ENCODE measurements at regions not wholly inside any gene's neighbourhood (a gene's known extent, or its start where the extent isn't known, plus 50 kb on each side); places are given as distances from the start of the nearest gene placed in this dataset.

GRCh38 chr11:115676206-115676605, 172.0 kb upstream of the CADM1 start:
- DNase-seq (ENCODE audit: extremely low spot score): no peak
- POLR2A ChIA-PET: no interaction called here
- no peak for TF ChIP-seq CTCF (IDR thresholded peaks at IDR 0.05; ENCODE audit: control extremely low read depth, extremely low read depth, low read depth, missing control alignments)
- CTCF ChIA-PET: no interaction called here

- DNase-seq (ENCODE audit: extremely low spot score): no peak
- POLR2A ChIA-PET: no interaction called here
- CTCF ChIA-PET: no interaction called here
- TF ChIP-seq CTCF (IDR thresholded peaks at IDR 0.05; ENCODE audit: control extremely low read depth, extremely low read depth, low read depth, missing control alignments): no peak
These were observed 170.8 kb upstream of the CADM1 start for GRCh38 chr11:115674937-115675544.

GRCh38 chr11:115674176-115674936, 170.1 kb upstream of the CADM1 start:
- TF ChIP-seq CTCF (IDR thresholded peaks at IDR 0.05; ENCODE audit: control extremely low read depth, extremely low read depth, low read depth, missing control alignments): no peak
- no peak for DNase-seq (ENCODE audit: extremely low spot score)
- ChIA-PET POLR2A (no interaction called here), CTCF (no interaction called here)

DNA sequence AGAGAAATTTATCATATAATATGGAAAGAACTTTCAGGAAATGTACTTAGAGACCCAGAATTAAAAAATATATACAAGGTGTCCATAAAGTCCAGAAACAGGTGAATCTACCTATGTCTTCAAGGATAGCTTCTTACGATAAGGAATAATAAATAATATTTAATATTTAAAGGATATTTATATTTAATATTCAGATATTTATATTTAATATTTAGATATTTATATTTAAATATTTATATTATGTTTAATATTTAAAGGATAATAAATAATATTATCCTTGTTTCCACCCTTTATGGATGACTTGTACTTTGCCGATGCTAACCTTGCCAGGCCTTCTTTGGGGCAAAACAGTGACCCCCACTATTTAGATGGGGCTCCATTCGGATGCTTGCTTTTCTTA, 169.5 kb upstream of the CADM1 start:
- TF ChIP-seq CTCF (IDR thresholded peaks at IDR 0.05; ENCODE audit: control extremely low read depth, extremely low read depth, low read depth, missing control alignments): no peak
- no peak for DNase-seq (ENCODE audit: extremely low spot score)
- CTCF ChIA-PET: no interaction called here
- POLR2A ChIA-PET: no interaction called here

DNA sequence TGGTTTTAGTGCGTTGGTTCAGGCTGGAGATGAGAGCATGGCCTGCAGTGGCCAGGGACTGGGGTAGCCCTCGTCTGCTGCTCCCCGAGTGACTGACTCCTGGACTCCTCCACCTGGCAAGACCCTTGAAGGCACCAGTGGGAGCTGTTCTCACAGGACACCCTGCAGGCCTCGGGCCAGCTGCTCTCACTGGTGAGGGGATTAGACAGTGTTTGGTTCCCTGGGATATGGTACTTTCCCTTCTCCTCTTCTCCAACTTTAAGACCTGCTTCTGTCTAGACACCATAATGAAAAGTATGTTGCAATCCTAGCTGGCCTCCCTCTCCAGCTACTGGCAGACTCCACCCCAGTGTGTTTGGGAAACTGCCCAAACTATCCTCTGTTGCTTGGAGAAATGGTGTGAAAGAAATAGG, 168.8 kb upstream of the CADM1 start:
- CTCF ChIA-PET: no interaction called here
- POLR2A ChIA-PET: no interaction called here
- no peak for DNase-seq (ENCODE audit: extremely low spot score)
- TF ChIP-seq CTCF (IDR thresholded peaks at IDR 0.05; ENCODE audit: control extremely low read depth, extremely low read depth, low read depth, missing control alignments): no peak

DNA sequence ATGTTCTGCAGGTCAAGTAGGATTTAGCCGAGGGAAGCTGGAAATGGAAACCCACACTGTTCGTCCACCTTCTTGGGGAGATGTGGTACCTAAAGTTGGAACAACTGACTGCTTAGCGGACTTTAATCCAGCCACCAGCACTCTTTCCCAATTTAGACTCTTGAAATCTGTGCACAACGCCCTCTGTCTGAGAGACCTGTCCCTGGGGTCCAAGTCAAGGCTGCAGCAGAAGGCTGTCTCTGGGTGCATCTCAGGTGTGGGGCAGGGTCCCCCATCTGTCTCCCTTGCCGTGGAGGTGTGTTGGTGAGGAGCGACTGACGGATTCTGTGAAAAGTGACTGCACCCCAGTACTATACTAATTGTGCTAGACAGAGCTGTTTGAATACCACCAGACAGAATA, 168.2 kb upstream of the CADM1 start:
- ChIA-PET POLR2A (no interaction called here), CTCF (no interaction called here)
- TF ChIP-seq CTCF (IDR thresholded peaks at IDR 0.05; ENCODE audit: control extremely low read depth, extremely low read depth, low read depth, missing control alignments): no peak
- no peak for DNase-seq (ENCODE audit: extremely low spot score)

Data from GM10248 (cell line).